Small intestine (tissue), 7 donors: ENCODE measurements at regions not wholly inside any gene's neighbourhood (a gene's known extent, or its start where the extent isn't known, plus 50 kb on each side); places are given as distances from the start of the nearest gene placed in this dataset.
"Not testable (repeated sequence)": the region's sequence is repeated elsewhere in the genome, so short reads cannot be mapped to it uniquely, and the experiment has no call there.

Experiments used
- DNase-seq, 2 donors: peaks; one replicate each; pipeline versions ENCODE4 v3.0.0 to v3.0.0-alpha.2; 2013
- FAIRE-seq: peaks from 2 replicates; lab custom pipeline; 2012; peaks lifted over from hg19 to GRCh38; lab: Jason Lieb, UNC
- H3K27ac ChIP-seq, 3 donors: one replicate each; pipeline ENCODE4 v1.5.1; 2013; ENCODE audit warnings: low read length in 2 of 3, mild to moderate bottlenecking in 2 of 3, control low read depth in 1 of 3, inconsistent platforms in 1 of 3, low read depth in 1 of 3, moderate library complexity in 1 of 3
- H3K27me3 ChIP-seq, 3 donors: one replicate each; pipeline ENCODE4 v1.6.1; 2013; ENCODE audit warnings: low read length in 3 of 3, inconsistent platforms in 1 of 3; ENCODE audit not compliant: control insufficient read depth in 3 of 3, insufficient read depth in 3 of 3
- H3K36me3 ChIP-seq, 3 donors: one replicate each; pipeline ENCODE4 v1.6.1; 2013; ENCODE audit warnings: low read length in 3 of 3, inconsistent platforms in 1 of 3, low read depth in 1 of 3, mild to moderate bottlenecking in 1 of 3, moderate library complexity in 1 of 3; ENCODE audit not compliant: control insufficient read depth in 3 of 3, insufficient read depth in 2 of 3
- H3K4me1 ChIP-seq, 3 donors: one replicate each; pipeline ENCODE4 v1.6.1; 2013; ENCODE audit warnings: low read length in 2 of 3, inconsistent platforms in 1 of 3, low read depth in 1 of 3, mild to moderate bottlenecking in 1 of 3, moderate library complexity in 1 of 3; ENCODE audit not compliant: control insufficient read depth in 3 of 3, insufficient read depth in 2 of 3
- H3K4me3 ChIP-seq, 3 donors: one replicate each; pipeline ENCODE4 v1.5.1; 2013; ENCODE audit warnings: low read length in 3 of 3, control low read depth in 1 of 3, inconsistent platforms in 1 of 3, low read depth in 1 of 3, mild to moderate bottlenecking in 1 of 3, moderate library complexity in 1 of 3
- H3K9me3 ChIP-seq, 2 donors: one replicate each; pipeline ENCODE4 v1.6.1; 2013; ENCODE audit warnings: low read depth in 1 of 2, low read length in 1 of 2; ENCODE audit not compliant: control insufficient read depth in 2 of 2, insufficient read depth in 1 of 2
- WGBS, 3 donors: extraction: QIAGEN DNeasy Blood & Tissue Kit; methylation state at CpG; one replicate each; pipeline ENCODE4 v1.1.7; 2013; 5-methylcytosine and 5-hydroxymethylcytosine counted together
- donor health status: healthy with polysubstance abuse.
- donor health status: control.
- donor health status: control.
- donor health status: Bipolar disorder and iron deficiency.
- donor health status: healthy.

- DNase-seq, H3K4me3 ChIP-seq, H3K4me1 ChIP-seq, FAIRE-seq, H3K27me3 ChIP-seq, H3K36me3 ChIP-seq, H3K27ac ChIP-seq: not testable (repeated sequence)
- peaks cover 0 to 13% of the 10 kb centered on the region in 2 donors for H3K9me3 ChIP-seq
- 71 to 83% (median 80%) methylated on average over 5 of the region's 5 CpGs for WGBS, 3 donors
Observed at GRCh38 chr7:6999067-6999666, 173.1 kb upstream of the CCZ1B start.

GRCh38 chr7:7002418-7003062 is 176.5 kb upstream of the CCZ1B start:
- no peak for FAIRE-seq
- Histone ChIP-seq H3K36me3 (peaks cover 0 to 10% (median 3%) of the 10 kb centered on the region in 3 donors), H3K27ac (no peak overlapping the region), H3K4me1 (no peaks in the 10 kb centered on the region), H3K9me3 (peaks cover 0 to 13% of the 10 kb centered on the region in 2 donors), H3K4me3 (no peak overlapping the region), H3K27me3 (no peaks in the 10 kb centered on the region)
- whole genome bisulfite sequencing, 3 donors = 87 to 97% (median 88%) methylated on average over 2 of the region's 2 CpGs
- no peak for DNase-seq

- H3K27me3 ChIP-seq = no peaks in the 10 kb centered on the region
- WGBS, 3 donors = 58 to 72% (median 64%) methylated on average over 4 of the region's 4 CpGs
- H3K27ac ChIP-seq = no peak overlapping the region
- no peak overlapping the region for H3K4me3 ChIP-seq
- no peaks in the 10 kb centered on the region for H3K4me1 ChIP-seq
- peaks cover 0 to 7% (median 3%) of the 10 kb centered on the region in 3 donors for H3K36me3 ChIP-seq
- DNase-seq (no peak), FAIRE-seq (no peak)
- H3K9me3 ChIP-seq = peaks cover 0 to under 1% of the 10 kb centered on the region in 2 donors
Observed at GRCh38 chr7:7005303-7005702, 177.0 kb upstream of the C1GALT1 start.

- FAIRE-seq = not testable (repeated sequence)
Observed at GRCh38 chr7:7005949-7006348, 176.4 kb upstream of the C1GALT1 start.

GRCh38 chr7:7011241-7011640 is 171.1 kb upstream of the C1GALT1 start:
- not testable (repeated sequence) for H3K4me1 ChIP-seq, H3K4me3 ChIP-seq, FAIRE-seq, H3K27ac ChIP-seq, H3K9me3 ChIP-seq, H3K36me3 ChIP-seq, DNase-seq, H3K27me3 ChIP-seq
- 74 to 87% (median 84%) methylated on average over 8 of the region's 8 CpGs for WGBS, 3 donors

More at GRCh38 chr7:7005949-7006348, 176.4 kb upstream of the C1GALT1 start:
- H3K27ac ChIP-seq, DNase-seq, H3K4me3 ChIP-seq, H3K4me1 ChIP-seq, H3K36me3 ChIP-seq, H3K9me3 ChIP-seq, H3K27me3 ChIP-seq: not testable (repeated sequence)
- 90 to 95% (median 91%) methylated on average over 2 of the region's 2 CpGs for WGBS, 3 donors

GRCh38 chr7:7011751-7012150 is 170.6 kb upstream of the C1GALT1 start:
- not testable (repeated sequence) for H3K9me3 ChIP-seq, FAIRE-seq
- 86 to 95% (median 86%) methylated on average over 7 of the region's 7 CpGs for WGBS, 3 donors

GRCh38 chr7:7014827-7015595 is 167.3 kb upstream of the C1GALT1 start:
- H3K27me3 ChIP-seq = no peaks in the 10 kb centered on the region
- H3K9me3 ChIP-seq = no peaks in the 10 kb centered on the region
- peaks cover 0 to 4% (median 3%) of the 10 kb centered on the region in 3 donors for H3K36me3 ChIP-seq
- no peak overlapping the region for H3K4me3 ChIP-seq
- DNase-seq (no peak), FAIRE-seq (no peak)
- H3K27ac ChIP-seq = no peak overlapping the region
- H3K4me1 ChIP-seq = no peaks in the 10 kb centered on the region
- WGBS, 3 donors = 81 to 86% (median 81%) methylated on average over 6 of the region's 6 CpGs

More at GRCh38 chr7:7011751-7012150, 170.6 kb upstream of the C1GALT1 start:
- H3K36me3 ChIP-seq, DNase-seq, H3K4me1 ChIP-seq, H3K4me3 ChIP-seq, H3K27ac ChIP-seq, H3K27me3 ChIP-seq: not testable (repeated sequence)

- H3K4me3 ChIP-seq = no peak overlapping the region
- no peak for FAIRE-seq
Observed at GRCh38 chr7:7017707-7018280, 164.6 kb upstream of the C1GALT1 start.

More at GRCh38 chr7:7017707-7018280, 164.6 kb upstream of the C1GALT1 start:
- Histone ChIP-seq H3K27ac (no peak overlapping the region), H3K36me3 (no peaks in the 10 kb centered on the region), H3K4me1 (no peaks in the 10 kb centered on the region), H3K27me3 (no peaks in the 10 kb centered on the region), H3K9me3 (no peaks in the 10 kb centered on the region)
- WGBS, 3 donors = 76 to 87% (median 80%) methylated on average over 4 of the region's 4 CpGs
- no peak for DNase-seq
